ENCODE measurements at regions not wholly inside any gene's neighbourhood (a gene's known extent, or its start where the extent isn't known, plus 50 kb on each side); places are given as distances from the start of the nearest gene placed in this dataset.

GRCh38 chr15:93384886-93385285, 295.9 kb upstream of the RGMA start:
- no peak for ATAC-seq
- TF ChIP-seq ZC3H10 (CRISPR knock-in tag; IDR thresholded peaks at IDR 0.05) = no peak
- TF ChIP-seq OSR1 (CRISPR knock-in tag; IDR thresholded peaks at IDR 0.05) = no peak
- no peak for TF ChIP-seq TSHZ2 (CRISPR knock-in tag; IDR thresholded peaks at IDR 0.05)
- TF ChIP-seq PPARA (CRISPR knock-in tag; IDR thresholded peaks at IDR 0.05; ENCODE audit: borderline replicate concordance) = no peak
- no peak for TF ChIP-seq ISL1 (CRISPR knock-in tag; IDR thresholded peaks at IDR 0.05)
- TF ChIP-seq ESRRG (CRISPR knock-in tag; IDR thresholded peaks at IDR 0.05) = no peak
- TF ChIP-seq TCF4 (CRISPR knock-in tag; IDR thresholded peaks at IDR 0.05; ENCODE audit: borderline replicate concordance) = no peak

- no peak for ATAC-seq
- TF ChIP-seq SNAI2 (CRISPR knock-in tag; IDR thresholded peaks at IDR 0.05) (no peak), CSDC2 (CRISPR knock-in tag; IDR thresholded peaks at IDR 0.05) (no peak), OSR1 (CRISPR knock-in tag; IDR thresholded peaks at IDR 0.05) (no peak), GLIS3 (CRISPR knock-in tag; IDR thresholded peaks at IDR 0.05) (no peak), PPARA (CRISPR knock-in tag; IDR thresholded peaks at IDR 0.05; ENCODE audit: borderline replicate concordance) (no peak), POU6F1 (CRISPR knock-in tag; IDR thresholded peaks at IDR 0.05; ENCODE audit: borderline replicate concordance, low read depth) (no peak), CREB5 (CRISPR knock-in tag; IDR thresholded peaks at IDR 0.05; ENCODE audit: low read depth) (no peak), CSRNP3 (CRISPR knock-in tag; IDR thresholded peaks at IDR 0.05) (no peak), PATZ1 (CRISPR knock-in tag; IDR thresholded peaks at IDR 0.05; ENCODE audit: borderline replicate concordance) (no peak)
Observed at GRCh38 chr15:93382200-93382820, 293.3 kb upstream of the RGMA start.

- no peak for ATAC-seq
- TF ChIP-seq BACH2 (CRISPR knock-in tag; IDR thresholded peaks at IDR 0.05; ENCODE audit: borderline replicate concordance) (no peak), SNAI2 (CRISPR knock-in tag; IDR thresholded peaks at IDR 0.05) (no peak), ESRRG (CRISPR knock-in tag; IDR thresholded peaks at IDR 0.05) (no peak), ZNF8 (CRISPR knock-in tag; IDR thresholded peaks at IDR 0.05) (no peak), RARB (CRISPR knock-in tag; IDR thresholded peaks at IDR 0.05) (no peak), OSR1 (CRISPR knock-in tag; IDR thresholded peaks at IDR 0.05) (no peak), ZC3H10 (CRISPR knock-in tag; IDR thresholded peaks at IDR 0.05) (no peak), POU6F1 (CRISPR knock-in tag; IDR thresholded peaks at IDR 0.05; ENCODE audit: borderline replicate concordance, low read depth) (no peak), ZNF70 (CRISPR knock-in tag; IDR thresholded peaks at IDR 0.05) (no peak), CREB5 (CRISPR knock-in tag; IDR thresholded peaks at IDR 0.05; ENCODE audit: low read depth) (no peak), PPARA (CRISPR knock-in tag; IDR thresholded peaks at IDR 0.05; ENCODE audit: borderline replicate concordance) (no peak), PATZ1 (CRISPR knock-in tag; IDR thresholded peaks at IDR 0.05; ENCODE audit: borderline replicate concordance) (no peak), TCF4 (CRISPR knock-in tag; IDR thresholded peaks at IDR 0.05; ENCODE audit: borderline replicate concordance) (no peak), TSHZ2 (CRISPR knock-in tag; IDR thresholded peaks at IDR 0.05) (no peak), GLIS3 (CRISPR knock-in tag; IDR thresholded peaks at IDR 0.05) (no peak)
Observed at GRCh38 chr15:93378558-93378957, 289.5 kb upstream of the RGMA start.
